ENCODE measurements at regions not wholly inside any gene's neighbourhood (a gene's known extent, or its start where the extent isn't known, plus 50 kb on each side); places are given as distances from the start of the nearest gene placed in this dataset.

DNA sequence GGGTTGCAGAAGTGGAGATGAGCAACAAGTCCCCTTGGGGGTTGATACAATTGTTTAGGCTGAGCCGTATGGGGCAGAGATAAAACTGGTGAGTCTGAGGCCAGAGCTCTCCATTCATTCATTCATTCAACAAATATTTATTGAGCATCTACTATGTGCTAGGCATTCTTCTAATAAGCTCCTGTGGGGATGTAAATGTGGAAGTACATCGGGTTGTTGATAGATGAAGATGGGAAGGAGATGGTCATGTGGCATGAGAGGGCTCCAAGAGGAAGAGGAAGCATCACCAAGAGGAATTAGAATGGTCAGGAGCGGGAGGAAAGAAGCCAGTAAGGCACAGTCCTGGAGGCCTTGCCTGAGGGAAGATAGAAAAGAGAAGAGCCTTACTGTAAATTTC is 98.7 kb upstream of the MLN start:
- no peaks in the 10 kb centered on the region for H3K9me3 ChIP-seq
- H3K27ac ChIP-seq: no peak overlapping the region
- H3K36me3 ChIP-seq: no peaks in the 10 kb centered on the region
- no peak for DNase-seq
- TF ChIP-seq, protein P1, sequence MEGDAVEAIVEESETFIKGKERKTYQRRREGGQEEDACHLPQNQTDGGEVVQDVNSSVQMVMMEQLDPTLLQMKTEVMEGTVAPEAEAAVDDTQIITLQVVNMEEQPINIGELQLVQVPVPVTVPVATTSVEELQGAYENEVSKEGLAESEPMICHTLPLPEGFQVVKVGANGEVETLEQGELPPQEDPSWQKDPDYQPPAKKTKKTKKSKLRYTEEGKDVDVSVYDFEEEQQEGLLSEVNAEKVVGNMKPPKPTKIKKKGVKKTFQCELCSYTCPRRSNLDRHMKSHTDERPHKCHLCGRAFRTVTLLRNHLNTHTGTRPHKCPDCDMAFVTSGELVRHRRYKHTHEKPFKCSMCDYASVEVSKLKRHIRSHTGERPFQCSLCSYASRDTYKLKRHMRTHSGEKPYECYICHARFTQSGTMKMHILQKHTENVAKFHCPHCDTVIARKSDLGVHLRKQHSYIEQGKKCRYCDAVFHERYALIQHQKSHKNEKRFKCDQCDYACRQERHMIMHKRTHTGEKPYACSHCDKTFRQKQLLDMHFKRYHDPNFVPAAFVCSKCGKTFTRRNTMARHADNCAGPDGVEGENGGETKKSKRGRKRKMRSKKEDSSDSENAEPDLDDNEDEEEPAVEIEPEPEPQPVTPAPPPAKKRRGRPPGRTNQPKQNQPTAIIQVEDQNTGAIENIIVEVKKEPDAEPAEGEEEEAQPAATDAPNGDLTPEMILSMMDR (IDR thresholded peaks at IDR 0.05): no peak
- peaks cover 0 to 2% (median under 1%) of the 10 kb centered on the region in 4 donors for H3K4me1 ChIP-seq
- no peak overlapping the region for H3K4me3 ChIP-seq
- intact Hi-C loops (cut with DNase I; ENCODE audit: low total_unique reads): no loop called here
- H3K27me3 ChIP-seq: peaks cover 0 to 20% of the 10 kb centered on the region in 2 donors

DNA sequence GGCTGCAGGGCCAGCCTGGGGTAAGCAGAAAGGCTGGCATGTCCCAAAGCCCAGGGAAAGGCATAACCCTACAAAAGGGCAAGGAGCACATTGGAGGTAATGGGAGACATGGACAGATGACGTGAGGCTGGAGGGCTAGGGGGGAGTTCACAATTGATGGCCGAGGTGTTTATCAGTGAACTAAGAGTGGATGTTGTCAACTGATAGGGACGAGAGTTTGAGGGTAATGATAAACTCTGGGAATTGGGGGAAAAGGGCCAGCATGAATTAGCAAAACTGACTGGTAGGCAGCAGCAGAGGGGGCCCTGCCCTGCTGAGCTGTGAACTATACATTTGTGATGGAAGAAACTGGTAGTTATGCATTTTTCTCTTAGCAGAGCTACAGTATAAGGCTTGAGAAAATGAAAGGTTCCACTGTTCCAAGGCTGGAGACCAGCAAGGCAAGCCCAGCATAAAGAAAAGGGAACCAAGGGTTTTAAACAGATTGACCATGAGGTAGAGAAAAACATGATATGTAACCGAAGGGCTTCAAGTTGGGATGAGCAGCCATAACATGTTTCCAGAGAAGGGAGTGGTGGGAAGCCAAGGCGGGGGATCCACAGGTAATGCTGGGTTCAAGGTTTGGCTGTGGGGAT is 98.1 kb upstream of the MLN start:
- DNase-seq: no peak
- H3K4me1 ChIP-seq: peaks cover 0 to 7% (median 4%) of the 10 kb centered on the region in 4 donors
- intact Hi-C loops (cut with DNase I; ENCODE audit: low total_unique reads): no loop called here
- no peak overlapping the region for H3K27ac ChIP-seq
- H3K9me3 ChIP-seq: no peaks in the 10 kb centered on the region
- H3K36me3 ChIP-seq: no peaks in the 10 kb centered on the region
- H3K4me3 ChIP-seq: no peak overlapping the region
- TF ChIP-seq, protein P1 (IDR thresholded peaks at IDR 0.05): no peak
- peaks cover 0 to 20% of the 10 kb centered on the region in 2 donors for H3K27me3 ChIP-seq

DNA sequence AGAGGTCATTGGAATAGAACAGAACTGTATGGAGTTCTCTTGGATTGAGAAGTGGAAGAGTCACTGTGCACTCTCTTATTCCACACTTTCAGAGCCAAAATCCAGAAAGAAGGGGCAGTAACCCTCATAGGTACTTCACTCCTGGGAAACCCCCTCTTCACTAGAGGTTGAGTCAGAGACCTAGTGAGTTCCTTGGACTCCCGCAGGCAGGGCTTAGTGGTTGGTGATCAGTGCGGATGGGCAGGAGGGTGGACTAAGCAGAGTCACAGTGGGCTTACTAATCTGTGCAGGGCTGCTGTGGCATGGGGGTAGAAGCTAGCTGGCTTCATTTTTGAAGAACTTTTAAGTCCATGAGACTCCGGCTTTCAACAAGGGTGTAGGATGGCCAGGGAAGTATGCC is 95.0 kb upstream of the MLN start:
- no peak for DNase-seq
- Histone ChIP-seq H3K4me1 (peaks cover 0 to 39% (median 32%) of the 10 kb centered on the region in 4 donors), H3K27me3 (peaks cover 0 to 13% of the 10 kb centered on the region in 2 donors), H3K27ac (no peak overlapping the region), H3K36me3 (no peaks in the 10 kb centered on the region), H3K9me3 (no peaks in the 10 kb centered on the region), H3K4me3 (no peak overlapping the region)
- TF ChIP-seq, protein P1 (IDR thresholded peaks at IDR 0.05): no peak
- intact Hi-C loops (cut with DNase I; ENCODE audit: low total_unique reads): no loop called here

DNA sequence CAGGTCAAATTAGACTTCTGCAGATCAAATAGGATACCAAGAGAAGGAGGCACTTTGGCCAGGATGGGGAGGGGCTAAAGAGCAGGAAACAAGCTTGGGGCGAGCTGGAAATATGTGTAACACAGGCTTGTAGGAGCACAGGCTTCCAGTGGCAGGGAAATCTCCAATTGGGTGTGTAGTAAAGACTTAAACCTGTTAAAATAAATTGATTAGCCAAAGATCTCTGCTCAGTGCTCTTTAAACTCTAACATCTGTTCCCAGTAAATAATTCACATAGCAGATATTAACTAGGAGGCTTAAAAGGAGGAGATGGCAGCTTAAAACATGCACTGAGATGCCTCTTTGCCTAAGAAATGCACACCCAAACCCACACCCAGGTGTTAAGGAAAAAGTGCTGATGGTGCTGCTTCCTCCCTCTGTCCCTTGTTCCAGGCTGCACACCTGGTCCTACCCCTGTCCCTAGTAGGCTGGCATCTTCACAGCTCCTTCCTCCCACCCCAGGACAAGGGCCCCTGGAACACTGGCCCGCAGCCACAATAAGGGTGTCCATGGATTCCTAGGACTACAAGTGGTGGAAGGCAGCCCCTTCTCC is 93.5 kb upstream of the MLN start:
- Histone ChIP-seq H3K4me1 (peaks cover 0 to 42% (median 32%) of the 10 kb centered on the region in 4 donors), H3K9me3 (no peaks in the 10 kb centered on the region), H3K36me3 (no peaks in the 10 kb centered on the region), H3K27ac (no peak overlapping the region), H3K27me3 (peaks cover 0 to 8% of the 10 kb centered on the region in 2 donors), H3K4me3 (no peak overlapping the region)
- intact Hi-C loops (cut with DNase I; ENCODE audit: low total_unique reads): no loop called here
- TF ChIP-seq, protein P1 (IDR thresholded peaks at IDR 0.05): no peak
- DNase-seq: no peak

DNA sequence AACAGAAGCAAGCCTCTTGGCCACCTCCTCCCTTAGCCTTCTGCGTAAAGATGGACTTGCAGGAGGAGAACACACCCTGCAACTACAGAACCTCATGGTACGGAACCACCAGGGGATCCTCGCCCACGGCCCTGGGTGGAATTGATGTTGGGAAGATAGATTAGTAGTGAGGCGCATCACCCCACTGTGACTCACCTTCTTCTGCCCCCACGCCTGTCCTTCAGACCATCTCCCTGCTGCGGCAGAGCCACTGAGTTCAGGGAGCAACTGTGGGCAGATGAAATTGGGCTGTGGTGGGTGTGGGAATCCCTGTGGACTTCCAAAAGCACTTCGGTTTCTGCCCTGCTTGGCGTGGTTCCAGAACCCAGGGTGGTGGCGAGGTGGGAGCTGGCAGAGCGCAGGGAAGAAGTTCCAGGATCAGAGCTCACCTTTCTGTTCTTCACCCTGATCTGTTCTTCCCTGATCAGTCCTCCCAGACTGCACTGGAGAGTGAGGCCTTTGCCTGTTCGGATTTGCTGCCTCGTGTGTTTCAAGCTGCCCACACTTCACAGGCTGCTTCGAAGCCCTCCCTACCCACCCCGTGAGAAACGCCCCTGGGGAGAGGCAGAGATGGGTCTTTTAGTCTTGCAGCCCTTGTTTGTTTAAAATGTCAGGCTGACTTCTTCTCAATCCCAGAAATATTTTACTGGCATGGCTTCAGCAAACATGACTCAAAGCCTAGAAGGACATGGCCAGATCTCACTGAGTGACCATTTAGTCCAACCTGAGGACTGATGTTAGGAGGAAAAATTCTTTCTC is 92.8 kb upstream of the MLN start:
- TF ChIP-seq, protein P1 (IDR thresholded peaks at IDR 0.05): no peak
- H3K9me3 ChIP-seq: no peaks in the 10 kb centered on the region
- peaks cover 0 to 42% (median 32%) of the 10 kb centered on the region in 4 donors for H3K4me1 ChIP-seq
- H3K4me3 ChIP-seq: no peak overlapping the region
- no peaks in the 10 kb centered on the region for H3K36me3 ChIP-seq
- no peak for DNase-seq
- intact Hi-C loops (cut with DNase I; ENCODE audit: low total_unique reads): no loop called here
- peak overlapping the region in 1 of 2 donors; percentile 17 for H3K27ac ChIP-seq
- H3K27me3 ChIP-seq: peaks cover 0 to 8% of the 10 kb centered on the region in 2 donors
